GM20431 (cell line): ENCODE measurements at regions not wholly inside any gene's neighbourhood (a gene's known extent, or its start where the extent isn't known, plus 50 kb on each side); places are given as distances from the start of the nearest gene placed in this dataset.
"Not testable (repeated sequence)": the region's sequence is repeated elsewhere in the genome, so short reads cannot be mapped to it uniquely, and the experiment has no call there.

ENCODE experiments used
- in situ Hi-C: fragments of 300-500 bp; cut with MseI, MboI; formaldehyde crosslinking; loops from one replicate; pipeline ENCODE4 v1.15.0; 2020; ENCODE audit warnings: low sequenced_read_pairs; ENCODE audit not compliant: unreplicated experiment

- in situ Hi-C loops, result no loop called here
Measured at GRCh38 chr5:8517456-8517855, 648.5 kb downstream of the MTRR start.

- in situ Hi-C loops, result no loop called here
Measured at GRCh38 chr5:8520917-8521316, 652.0 kb downstream of the MTRR start.

- in situ Hi-C loops, result no loop called here
Measured at GRCh38 chr5:8521991-8522390, 653.0 kb downstream of the MTRR start.

- in situ Hi-C loops, result no loop called here
Measured at GRCh38 chr5:8522646-8523045, 653.7 kb downstream of the MTRR start.

GRCh38 chr5:8523501-8523900 is 654.6 kb downstream of the MTRR start:
- in situ Hi-C loops, result no loop called here

- in situ Hi-C loops, result no loop called here
Measured at GRCh38 chr5:8525819-8526218, 656.9 kb downstream of the MTRR start.

- in situ Hi-C loops, result no loop called here
Measured at GRCh38 chr5:8528106-8528505, 659.2 kb downstream of the MTRR start.

- in situ Hi-C loops, result no loop called here
Measured at GRCh38 chr5:8538821-8539220, 669.9 kb downstream of the MTRR start.

GRCh38 chr5:8540317-8540716 is 671.4 kb downstream of the MTRR start:
- in situ Hi-C loops, result no loop called here

- in situ Hi-C loops, result no loop called here
Measured at GRCh38 chr5:8550921-8551320, 682.0 kb downstream of the MTRR start.

GRCh38 chr5:8553364-8553763 is 684.4 kb downstream of the MTRR start:
- in situ Hi-C loops, result no loop called here

GRCh38 chr5:8557728-8558127 is 688.8 kb downstream of the MTRR start:
- in situ Hi-C loops, result no loop called here

- in situ Hi-C loops, result no loop called here
Measured at GRCh38 chr5:8560776-8561175, 691.8 kb downstream of the MTRR start.

- in situ Hi-C loops, result no loop called here
Measured at GRCh38 chr5:8561224-8561840, 692.4 kb downstream of the MTRR start.

GRCh38 chr5:8561854-8562253 is 692.9 kb downstream of the MTRR start:
- in situ Hi-C loops, result no loop called here

GRCh38 chr5:8563540-8563939 is 694.6 kb downstream of the MTRR start:
- in situ Hi-C loops, result not testable (repeated sequence)

GRCh38 chr5:8568858-8569257 is 699.9 kb downstream of the MTRR start:
- in situ Hi-C loops, result no loop called here

- in situ Hi-C loops, result no loop called here
Measured at GRCh38 chr5:8570528-8570927, 701.6 kb downstream of the MTRR start.

GRCh38 chr5:8576178-8576577 is 707.2 kb downstream of the MTRR start:
- in situ Hi-C loops, result no loop called here

GRCh38 chr5:8577792-8578191 is 708.8 kb downstream of the MTRR start:
- in situ Hi-C loops, result no loop called here

GRCh38 chr5:8580298-8580697 is 711.4 kb downstream of the MTRR start:
- in situ Hi-C loops, result no loop called here

GRCh38 chr5:8581047-8581446 is 712.1 kb downstream of the MTRR start:
- in situ Hi-C loops, result no loop called here
